ENCODE measurements at regions not wholly inside any gene's neighbourhood (a gene's known extent, or its start where the extent isn't known, plus 50 kb on each side); places are given as distances from the start of the nearest gene placed in this dataset.

DNA sequence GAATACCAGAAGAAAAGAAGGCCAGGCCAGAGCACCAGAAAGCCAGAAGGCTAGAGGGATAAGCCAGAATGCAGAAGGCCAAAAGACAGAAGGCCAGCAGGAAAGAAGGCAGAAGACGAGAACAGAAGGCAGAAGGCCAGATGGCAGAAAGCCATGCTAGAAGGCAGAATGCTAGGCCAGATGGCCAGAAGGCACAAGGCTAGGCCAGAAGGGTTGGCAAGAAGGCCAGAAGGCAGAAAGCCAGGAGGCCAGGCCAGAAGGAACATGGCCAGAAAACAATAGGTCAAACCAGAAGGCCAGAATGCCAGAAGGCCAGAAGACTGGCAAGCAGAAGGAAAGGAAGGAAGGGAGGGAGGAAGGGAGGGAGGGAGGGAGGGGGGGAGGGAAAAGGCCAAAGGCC is 188.8 kb downstream of the TUBA3C start:
- no peak for DNase-seq
- Histone ChIP-seq H3K27me3 (replicated peaks in 1 of 7) (no peaks in the 10 kb centered on the region), H3K36me3 (no peaks in the 10 kb centered on the region), H3K9me3 (peaks cover 0 to 67% (median 31%) of the 10 kb centered on the region in 8 donors), H3K27ac (no peak overlapping the region), H3K4me3 (no peak overlapping the region), H3K4me1 (no peaks in the 10 kb centered on the region)
- TF ChIP-seq, protein P1, sequence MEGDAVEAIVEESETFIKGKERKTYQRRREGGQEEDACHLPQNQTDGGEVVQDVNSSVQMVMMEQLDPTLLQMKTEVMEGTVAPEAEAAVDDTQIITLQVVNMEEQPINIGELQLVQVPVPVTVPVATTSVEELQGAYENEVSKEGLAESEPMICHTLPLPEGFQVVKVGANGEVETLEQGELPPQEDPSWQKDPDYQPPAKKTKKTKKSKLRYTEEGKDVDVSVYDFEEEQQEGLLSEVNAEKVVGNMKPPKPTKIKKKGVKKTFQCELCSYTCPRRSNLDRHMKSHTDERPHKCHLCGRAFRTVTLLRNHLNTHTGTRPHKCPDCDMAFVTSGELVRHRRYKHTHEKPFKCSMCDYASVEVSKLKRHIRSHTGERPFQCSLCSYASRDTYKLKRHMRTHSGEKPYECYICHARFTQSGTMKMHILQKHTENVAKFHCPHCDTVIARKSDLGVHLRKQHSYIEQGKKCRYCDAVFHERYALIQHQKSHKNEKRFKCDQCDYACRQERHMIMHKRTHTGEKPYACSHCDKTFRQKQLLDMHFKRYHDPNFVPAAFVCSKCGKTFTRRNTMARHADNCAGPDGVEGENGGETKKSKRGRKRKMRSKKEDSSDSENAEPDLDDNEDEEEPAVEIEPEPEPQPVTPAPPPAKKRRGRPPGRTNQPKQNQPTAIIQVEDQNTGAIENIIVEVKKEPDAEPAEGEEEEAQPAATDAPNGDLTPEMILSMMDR (IDR thresholded peaks at IDR 0.05 in 8 of 11, conservative IDR thresholded peaks at IDR 0.05 in 3 of 11) = no peak
- TF ChIP-seq POLR2A (IDR thresholded peaks at IDR 0.05) = no peak
- no peak for TF ChIP-seq POLR2AphosphoS5 (IDR thresholded peaks at IDR 0.05)
- intact Hi-C loops (cut with DNase I; ENCODE audit: low total_unique reads) = no loop called here
- WGBS, 5 donors = 45 to 75% (median 67%) methylated on average over 1 of the region's 1 CpG

DNA sequence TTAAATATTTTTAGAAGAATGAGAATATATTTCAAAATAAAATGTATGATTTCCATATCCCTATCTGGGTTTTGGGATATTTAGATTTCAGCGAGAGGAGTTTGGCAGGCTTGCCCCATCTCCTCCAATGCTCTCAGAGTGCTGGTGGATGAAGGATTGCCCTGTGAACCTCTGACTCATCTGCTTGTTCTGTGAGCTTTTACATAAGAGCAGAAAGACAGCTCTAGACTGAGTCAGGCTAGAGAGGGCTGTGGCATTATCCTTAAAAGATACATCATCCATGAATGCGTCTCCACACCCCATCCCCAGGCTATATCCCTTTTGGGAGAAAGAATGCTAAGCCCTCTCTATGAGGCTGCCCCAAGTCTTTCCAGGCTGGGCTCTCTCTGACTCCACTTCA is 190.6 kb downstream of the TUBA3C start:
- no peaks in the 10 kb centered on the region for H3K36me3 ChIP-seq
- intact Hi-C loops (cut with DNase I; ENCODE audit: low total_unique reads) = no loop called here

DNA sequence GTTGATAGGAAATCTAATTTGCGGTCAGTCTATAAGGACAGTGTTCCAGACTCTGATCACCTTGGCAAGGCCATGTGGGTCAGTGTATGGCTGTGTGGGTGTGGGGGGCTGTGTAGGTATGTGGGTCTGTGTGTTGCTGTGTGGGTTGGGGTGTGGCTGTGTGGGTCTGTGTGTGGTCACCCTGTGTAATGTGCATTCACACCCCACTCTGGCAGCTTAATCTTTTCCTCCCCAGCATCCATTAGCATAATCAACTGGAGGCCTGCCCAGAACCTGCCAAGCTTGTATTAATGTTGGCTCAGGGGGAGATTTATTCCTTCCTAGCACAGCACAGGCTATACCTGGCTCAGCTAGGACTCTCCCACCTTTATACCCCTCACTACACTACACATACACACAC is 203.2 kb downstream of the TUBA3C start:
- H3K27ac ChIP-seq = no peak overlapping the region
- 95 to 100% (median 100%) methylated on average over 1 of the region's 1 CpG for WGBS, 5 donors
- TF ChIP-seq POLR2A (IDR thresholded peaks at IDR 0.05) = no peak
- no peak for TF ChIP-seq POLR2AphosphoS5 (IDR thresholded peaks at IDR 0.05)
- TF ChIP-seq, protein P1 (IDR thresholded peaks at IDR 0.05 in 8 of 11, conservative IDR thresholded peaks at IDR 0.05 in 3 of 11) = no peak

More for the DNA sequence above, 190.6 kb downstream of the TUBA3C start:
- 87 to 98% (median 89%) methylated on average over 2 of the region's 2 CpGs for WGBS, 5 donors
- H3K4me1 ChIP-seq = no peaks in the 10 kb centered on the region
- peaks cover 0 to 69% (median 31%) of the 10 kb centered on the region in 8 donors for H3K9me3 ChIP-seq
- no peak overlapping the region for H3K4me3 ChIP-seq
- no peaks in the 10 kb centered on the region for H3K27me3 ChIP-seq (replicated peaks in 1 of 7)
- TF ChIP-seq, protein P1 (IDR thresholded peaks at IDR 0.05 in 8 of 11, conservative IDR thresholded peaks at IDR 0.05 in 3 of 11) = no peak
- TF ChIP-seq POLR2AphosphoS5 (IDR thresholded peaks at IDR 0.05) (no peak), POLR2A (IDR thresholded peaks at IDR 0.05) (no peak)
- no peak for DNase-seq
- no peak overlapping the region for H3K27ac ChIP-seq

DNA sequence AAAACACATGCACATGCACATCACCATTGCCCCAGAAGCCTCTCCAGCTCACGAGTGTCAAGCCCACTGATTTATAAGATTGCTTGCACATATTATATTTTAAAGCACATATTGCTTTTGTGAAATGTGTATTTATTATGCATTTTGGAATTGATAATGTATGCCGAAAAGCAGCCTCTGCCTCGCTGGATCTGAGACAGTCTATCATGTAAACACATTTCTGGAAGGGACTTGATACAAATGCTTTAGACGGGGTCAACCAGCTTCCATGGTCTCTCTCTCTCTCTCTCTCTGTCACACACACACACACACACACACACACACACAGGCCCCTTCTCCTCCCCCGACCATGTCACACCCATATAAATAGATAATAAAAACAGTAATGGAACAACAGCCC is 203.8 kb downstream of the TUBA3C start:
- Histone ChIP-seq H3K27me3 (replicated peaks in 1 of 7) (no peaks in the 10 kb centered on the region), H3K9me3 (peaks cover 0 to 11% (median under 1%) of the 10 kb centered on the region in 8 donors), H3K27ac (no peak overlapping the region), H3K4me1 (no peaks in the 10 kb centered on the region), H3K36me3 (no peaks in the 10 kb centered on the region), H3K4me3 (no peak overlapping the region)
- intact Hi-C loops (cut with DNase I; ENCODE audit: low total_unique reads) = no loop called here
- no peak for DNase-seq
- WGBS, 5 donors = 75 to 83% (median 77%) methylated on average over 5 of the region's 5 CpGs
- TF ChIP-seq, protein P1 (IDR thresholded peaks at IDR 0.05 in 8 of 11, conservative IDR thresholded peaks at IDR 0.05 in 3 of 11) = no peak
- TF ChIP-seq POLR2A (IDR thresholded peaks at IDR 0.05) (no peak), POLR2AphosphoS5 (IDR thresholded peaks at IDR 0.05) (no peak)

More for the DNA sequence above, 203.2 kb downstream of the TUBA3C start:
- H3K27me3 ChIP-seq (replicated peaks in 1 of 7) = no peaks in the 10 kb centered on the region
- DNase-seq = no peak
- intact Hi-C loops (cut with DNase I; ENCODE audit: low total_unique reads) = no loop called here
- no peak overlapping the region for H3K4me3 ChIP-seq
- no peaks in the 10 kb centered on the region for H3K4me1 ChIP-seq
- H3K9me3 ChIP-seq = peaks cover 0 to 17% (median 5%) of the 10 kb centered on the region in 8 donors
- no peaks in the 10 kb centered on the region for H3K36me3 ChIP-seq
